GM23248 (cell line): ENCODE measurements at regions not wholly inside any gene's neighbourhood (a gene's known extent, or its start where the extent isn't known, plus 50 kb on each side); places are given as distances from the start of the nearest gene placed in this dataset.
"Not testable (repeated sequence)": the region's sequence is repeated elsewhere in the genome, so short reads cannot be mapped to it uniquely, and the experiment has no call there.

ENCODE experiments used
- EZH2 ChIP-seq: fragments of 200-600 bp; sonication (generic); IDR thresholded peaks from 2 replicates; pipeline ENCODE4 v1.6.1; 2018; ENCODE audit warnings: antibody characterized with exemption, mild to moderate bottlenecking; ENCODE audit not compliant: insufficient read depth, poor library complexity, severe bottlenecking
- EZH2phosphoT487 ChIP-seq: fragments of 200-600 bp; sonication (generic); IDR thresholded peaks from 2 replicates; pipeline ENCODE4 v1.6.1; 2018; ENCODE audit warnings: antibody characterized with exemption, moderate library complexity, mild to moderate bottlenecking, low read depth; ENCODE audit not compliant: insufficient read depth

- not testable (repeated sequence) for TF ChIP-seq EZH2, EZH2phosphoT487
Observed at GRCh38 chr5:154636271-154636670, 118.9 kb upstream of the LARP1 start.
